ENCODE measurements at regions not wholly inside any gene's neighbourhood (a gene's known extent, or its start where the extent isn't known, plus 50 kb on each side); places are given as distances from the start of the nearest gene placed in this dataset.

GRCh38 chr5:84724181-84724580 is 339.5 kb upstream of the EDIL3 start:
- Histone ChIP-seq H3K27me3 (ENCODE audit: insufficient read depth, low read length) (no peaks in the 10 kb centered on the region), H3K9ac (ENCODE audit: low read length) (no peak overlapping the region), H4K91ac (ENCODE audit: low read depth, low read length) (no peak overlapping the region), H4K12ac (ENCODE audit: low read depth, low read length) (no peak overlapping the region), H3K4me1 (ENCODE audit: control insufficient read depth in 1 of 2, insufficient read depth in 2 of 2, low read length in 2 of 2) (no peaks in the 10 kb centered on the region), H2AFZ (ENCODE audit: insufficient read depth, low read length, poor library complexity) (no peak overlapping the region), H3K4ac (ENCODE audit: low read depth, low read length) (no peak overlapping the region), H3K18ac (ENCODE audit: low read length) (no peak overlapping the region), H2BK12ac (ENCODE audit: low read length) (no peak overlapping the region), H3K4me2 (ENCODE audit: low read length) (no peak overlapping the region), H2BK120ac (ENCODE audit: insufficient read depth, low read length, poor library complexity) (no peak overlapping the region), H3K9me3 (ENCODE audit: insufficient read depth, low read depth, low read length) (no peaks in the 10 kb centered on the region), H4K8ac (ENCODE audit: low read depth, low read length) (no peak overlapping the region), H3K79me1 (ENCODE audit: low read length) (no peaks in the 10 kb centered on the region), H3K4me3 (ENCODE audit: low read depth, low read length) (no peak overlapping the region), H3K27ac (ENCODE audit: low read depth, low read length) (no peak overlapping the region), H3K36me3 (ENCODE audit: control insufficient read depth in 1 of 2, insufficient read depth in 2 of 2, low read length in 2 of 2) (no peaks in the 10 kb centered on the region), H3K79me2 (ENCODE audit: control insufficient read depth, insufficient read depth, low read length, poor library complexity) (no peaks in the 10 kb centered on the region), H3K14ac (ENCODE audit: low read length) (no peak overlapping the region), H2AK5ac (ENCODE audit: low read length) (no peak overlapping the region), H3K23ac (ENCODE audit: low read length) (no peak overlapping the region), H2BK5ac (ENCODE audit: low read depth, low read length, poor library complexity) (no peak overlapping the region)
- WGBS (ENCODE audit: extremely low coverage, insufficient coverage, insufficient read length), result no CpG with 5 or more reads among the region's 3 CpGs
- DNase-seq, result no peak

GRCh38 chr5:84718377-84718776 is 333.7 kb upstream of the EDIL3 start:
- H3K4me3 ChIP-seq (ENCODE audit: low read depth, low read length), result no peak overlapping the region
- H3K9me3 ChIP-seq (ENCODE audit: insufficient read depth, low read depth, low read length), result no peaks in the 10 kb centered on the region
- H4K12ac ChIP-seq (ENCODE audit: low read depth, low read length), result no peak overlapping the region
- no peak overlapping the region for H3K18ac ChIP-seq (ENCODE audit: low read length)
- no peaks in the 10 kb centered on the region for H3K79me2 ChIP-seq (ENCODE audit: control insufficient read depth, insufficient read depth, low read length, poor library complexity)
- no peaks in the 10 kb centered on the region for H3K79me1 ChIP-seq (ENCODE audit: low read length)
- H3K9ac ChIP-seq (ENCODE audit: low read length), result no peak overlapping the region
- no peak overlapping the region for H4K8ac ChIP-seq (ENCODE audit: low read depth, low read length)
- H2AFZ ChIP-seq (ENCODE audit: insufficient read depth, low read length, poor library complexity), result no peak overlapping the region
- H3K23ac ChIP-seq (ENCODE audit: low read length), result no peak overlapping the region
- no peaks in the 10 kb centered on the region for H3K36me3 ChIP-seq (ENCODE audit: control insufficient read depth in 1 of 2, insufficient read depth in 2 of 2, low read length in 2 of 2)
- H3K4me2 ChIP-seq (ENCODE audit: low read length), result no peak overlapping the region
- H3K27ac ChIP-seq (ENCODE audit: low read depth, low read length), result no peak overlapping the region
- H3K4me1 ChIP-seq (ENCODE audit: control insufficient read depth in 1 of 2, insufficient read depth in 2 of 2, low read length in 2 of 2), result no peaks in the 10 kb centered on the region
- no peak overlapping the region for H3K4ac ChIP-seq (ENCODE audit: low read depth, low read length)
- H3K27me3 ChIP-seq (ENCODE audit: insufficient read depth, low read length), result no peaks in the 10 kb centered on the region
- no peak overlapping the region for H2BK5ac ChIP-seq (ENCODE audit: low read depth, low read length, poor library complexity)
- DNase-seq, result no peak
- no peak overlapping the region for H2BK120ac ChIP-seq (ENCODE audit: insufficient read depth, low read length, poor library complexity)
- no peak overlapping the region for H3K14ac ChIP-seq (ENCODE audit: low read length)
- no peak overlapping the region for H2AK5ac ChIP-seq (ENCODE audit: low read length)
- no CpG with 5 or more reads among the region's 3 CpGs for WGBS (ENCODE audit: extremely low coverage, insufficient coverage, insufficient read length)
- no peak overlapping the region for H2BK12ac ChIP-seq (ENCODE audit: low read length)
- no peak overlapping the region for H4K91ac ChIP-seq (ENCODE audit: low read depth, low read length)

- Histone ChIP-seq H3K79me1 (ENCODE audit: low read length) (no peaks in the 10 kb centered on the region), H3K4me1 (ENCODE audit: control insufficient read depth in 1 of 2, insufficient read depth in 2 of 2, low read length in 2 of 2) (no peaks in the 10 kb centered on the region), H3K9me3 (ENCODE audit: insufficient read depth, low read depth, low read length) (no peaks in the 10 kb centered on the region), H3K79me2 (ENCODE audit: control insufficient read depth, insufficient read depth, low read length, poor library complexity) (no peaks in the 10 kb centered on the region), H2BK5ac (ENCODE audit: low read depth, low read length, poor library complexity) (no peak overlapping the region), H3K23ac (ENCODE audit: low read length) (no peak overlapping the region), H2AK5ac (ENCODE audit: low read length) (no peak overlapping the region), H3K27me3 (ENCODE audit: insufficient read depth, low read length) (no peaks in the 10 kb centered on the region), H2BK12ac (ENCODE audit: low read length) (no peak overlapping the region), H3K9ac (ENCODE audit: low read length) (no peak overlapping the region), H3K4me2 (ENCODE audit: low read length) (no peak overlapping the region), H3K36me3 (ENCODE audit: control insufficient read depth in 1 of 2, insufficient read depth in 2 of 2, low read length in 2 of 2) (no peaks in the 10 kb centered on the region), H4K8ac (ENCODE audit: low read depth, low read length) (no peak overlapping the region), H4K91ac (ENCODE audit: low read depth, low read length) (no peak overlapping the region), H4K12ac (ENCODE audit: low read depth, low read length) (no peak overlapping the region), H2BK120ac (ENCODE audit: insufficient read depth, low read length, poor library complexity) (no peak overlapping the region), H3K14ac (ENCODE audit: low read length) (no peak overlapping the region), H3K27ac (ENCODE audit: low read depth, low read length) (no peak overlapping the region), H2AFZ (ENCODE audit: insufficient read depth, low read length, poor library complexity) (no peak overlapping the region), H3K4ac (ENCODE audit: low read depth, low read length) (no peak overlapping the region), H3K18ac (ENCODE audit: low read length) (no peak overlapping the region), H3K4me3 (ENCODE audit: low read depth, low read length) (no peak overlapping the region)
- no CpG with 5 or more reads among the region's 3 CpGs for WGBS (ENCODE audit: extremely low coverage, insufficient coverage, insufficient read length)
- DNase-seq, result no peak
These were observed 331.0 kb upstream of the EDIL3 start for GRCh38 chr5:84715686-84716085.

- Histone ChIP-seq H3K79me2 (ENCODE audit: control insufficient read depth, insufficient read depth, low read length, poor library complexity) (no peaks in the 10 kb centered on the region), H2BK120ac (ENCODE audit: insufficient read depth, low read length, poor library complexity) (no peak overlapping the region), H2AK5ac (ENCODE audit: low read length) (no peak overlapping the region), H3K14ac (ENCODE audit: low read length) (no peak overlapping the region), H3K23ac (ENCODE audit: low read length) (no peak overlapping the region), H4K8ac (ENCODE audit: low read depth, low read length) (no peak overlapping the region), H3K18ac (ENCODE audit: low read length) (no peak overlapping the region), H2BK12ac (ENCODE audit: low read length) (no peak overlapping the region), H2AFZ (ENCODE audit: insufficient read depth, low read length, poor library complexity) (no peak overlapping the region), H3K4me1 (ENCODE audit: control insufficient read depth in 1 of 2, insufficient read depth in 2 of 2, low read length in 2 of 2) (no peaks in the 10 kb centered on the region), H3K9ac (ENCODE audit: low read length) (no peak overlapping the region), H3K4ac (ENCODE audit: low read depth, low read length) (no peak overlapping the region), H3K79me1 (ENCODE audit: low read length) (no peaks in the 10 kb centered on the region), H3K4me2 (ENCODE audit: low read length) (no peak overlapping the region), H3K27me3 (ENCODE audit: insufficient read depth, low read length) (no peaks in the 10 kb centered on the region), H4K12ac (ENCODE audit: low read depth, low read length) (no peak overlapping the region), H2BK5ac (ENCODE audit: low read depth, low read length, poor library complexity) (no peak overlapping the region), H3K27ac (ENCODE audit: low read depth, low read length) (no peak overlapping the region), H3K36me3 (ENCODE audit: control insufficient read depth in 1 of 2, insufficient read depth in 2 of 2, low read length in 2 of 2) (no peaks in the 10 kb centered on the region), H4K91ac (ENCODE audit: low read depth, low read length) (no peak overlapping the region), H3K9me3 (ENCODE audit: insufficient read depth, low read depth, low read length) (no peaks in the 10 kb centered on the region), H3K4me3 (ENCODE audit: low read depth, low read length) (no peak overlapping the region)
- WGBS (ENCODE audit: extremely low coverage, insufficient coverage, insufficient read length), result no CpG with 5 or more reads among the region's 1 CpG
- no peak for DNase-seq
These were observed 330.4 kb upstream of the EDIL3 start for GRCh38 chr5:84715091-84715490.

Measured in trophoblast cell (in vitro differentiated cells and primary cell).